ENCODE measurements at regions not wholly inside any gene's neighbourhood (a gene's known extent, or its start where the extent isn't known, plus 50 kb on each side); places are given as distances from the start of the nearest gene placed in this dataset.

- TF ChIP-seq CTCF (IDR thresholded peaks at IDR 0.05) = no peak
- no peak for TF ChIP-seq EZH2phosphoT487 (IDR thresholded peaks at IDR 0.05)
- no peak for TF ChIP-seq EZH2 (IDR thresholded peaks at IDR 0.05)
These were observed 446.4 kb upstream of the SEMA6A start for GRCh38 chr5:117020999-117021398.

Data from neural progenitor cell (in vitro differentiated cells).